ENCODE measurements at regions not wholly inside any gene's neighbourhood (a gene's known extent, or its start where the extent isn't known, plus 50 kb on each side); places are given as distances from the start of the nearest gene placed in this dataset.

DNA sequence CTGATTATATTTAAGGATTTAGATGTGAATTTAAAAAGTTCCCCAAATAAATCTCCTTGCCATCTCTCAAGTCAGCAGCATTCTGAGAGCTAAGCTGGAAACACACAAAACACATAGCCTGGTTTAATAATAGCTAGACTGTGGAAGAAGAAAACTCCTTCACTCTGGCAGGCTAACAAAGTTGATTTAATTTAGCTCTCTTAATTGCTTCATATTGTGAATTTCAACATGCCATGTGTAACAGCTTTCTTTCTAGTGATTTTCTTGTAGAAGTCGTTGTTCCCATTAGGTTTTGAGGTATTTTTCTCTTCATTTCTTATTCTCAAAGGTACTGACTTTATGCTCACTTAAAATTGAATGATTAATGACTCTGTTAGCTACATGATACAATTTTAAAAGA, 216.8 kb upstream of the AKR1E2 start:
- TF ChIP-seq, protein P1, sequence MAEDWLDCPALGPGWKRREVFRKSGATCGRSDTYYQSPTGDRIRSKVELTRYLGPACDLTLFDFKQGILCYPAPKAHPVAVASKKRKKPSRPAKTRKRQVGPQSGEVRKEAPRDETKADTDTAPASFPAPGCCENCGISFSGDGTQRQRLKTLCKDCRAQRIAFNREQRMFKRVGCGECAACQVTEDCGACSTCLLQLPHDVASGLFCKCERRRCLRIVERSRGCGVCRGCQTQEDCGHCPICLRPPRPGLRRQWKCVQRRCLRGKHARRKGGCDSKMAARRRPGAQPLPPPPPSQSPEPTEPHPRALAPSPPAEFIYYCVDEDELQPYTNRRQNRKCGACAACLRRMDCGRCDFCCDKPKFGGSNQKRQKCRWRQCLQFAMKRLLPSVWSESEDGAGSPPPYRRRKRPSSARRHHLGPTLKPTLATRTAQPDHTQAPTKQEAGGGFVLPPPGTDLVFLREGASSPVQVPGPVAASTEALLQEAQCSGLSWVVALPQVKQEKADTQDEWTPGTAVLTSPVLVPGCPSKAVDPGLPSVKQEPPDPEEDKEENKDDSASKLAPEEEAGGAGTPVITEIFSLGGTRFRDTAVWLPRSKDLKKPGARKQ (CRISPR knock-in tag; IDR thresholded peaks at IDR 0.05) = no peak
- TF ChIP-seq, protein P2, sequence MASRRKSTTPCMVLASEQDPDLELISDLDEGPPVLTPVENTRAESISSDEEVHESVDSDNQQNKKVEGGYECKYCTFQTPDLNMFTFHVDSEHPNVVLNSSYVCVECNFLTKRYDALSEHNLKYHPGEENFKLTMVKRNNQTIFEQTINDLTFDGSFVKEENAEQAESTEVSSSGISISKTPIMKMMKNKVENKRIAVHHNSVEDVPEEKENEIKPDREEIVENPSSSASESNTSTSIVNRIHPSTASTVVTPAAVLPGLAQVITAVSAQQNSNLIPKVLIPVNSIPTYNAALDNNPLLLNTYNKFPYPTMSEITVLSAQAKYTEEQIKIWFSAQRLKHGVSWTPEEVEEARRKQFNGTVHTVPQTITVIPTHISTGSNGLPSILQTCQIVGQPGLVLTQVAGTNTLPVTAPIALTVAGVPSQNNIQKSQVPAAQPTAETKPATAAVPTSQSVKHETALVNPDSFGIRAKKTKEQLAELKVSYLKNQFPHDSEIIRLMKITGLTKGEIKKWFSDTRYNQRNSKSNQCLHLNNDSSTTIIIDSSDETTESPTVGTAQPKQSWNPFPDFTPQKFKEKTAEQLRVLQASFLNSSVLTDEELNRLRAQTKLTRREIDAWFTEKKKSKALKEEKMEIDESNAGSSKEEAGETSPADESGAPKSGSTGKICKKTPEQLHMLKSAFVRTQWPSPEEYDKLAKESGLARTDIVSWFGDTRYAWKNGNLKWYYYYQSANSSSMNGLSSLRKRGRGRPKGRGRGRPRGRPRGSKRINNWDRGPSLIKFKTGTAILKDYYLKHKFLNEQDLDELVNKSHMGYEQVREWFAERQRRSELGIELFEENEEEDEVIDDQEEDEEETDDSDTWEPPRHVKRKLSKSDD (conservative IDR thresholded peaks at IDR 0.05; ENCODE audit: low read length) = no peak
- TF ChIP-seq TBP (optimal IDR thresholded peaks at IDR 0.05; ENCODE audit: low read depth, low read length) = no peak
- no peak for TF ChIP-seq ZNF785 (CRISPR knock-in tag; IDR thresholded peaks at IDR 0.05)
- no peak for TF ChIP-seq SREBF2 (CRISPR knock-in tag; IDR thresholded peaks at IDR 0.05)
- no peak for TF ChIP-seq ZNF699 (CRISPR knock-in tag; IDR thresholded peaks at IDR 0.05; ENCODE audit: insufficient replicate concordance)
- TF ChIP-seq SIN3A (IDR thresholded peaks at IDR 0.05; ENCODE audit: borderline replicate concordance in 2 of 2, control insufficient read depth in 1 of 2, low read depth in 2 of 2, low read length in 2 of 2) = no peak
- TF ChIP-seq ZNF143 (CRISPR knock-in tag; IDR thresholded peaks at IDR 0.05) = no peak
- TF ChIP-seq, protein P3, sequence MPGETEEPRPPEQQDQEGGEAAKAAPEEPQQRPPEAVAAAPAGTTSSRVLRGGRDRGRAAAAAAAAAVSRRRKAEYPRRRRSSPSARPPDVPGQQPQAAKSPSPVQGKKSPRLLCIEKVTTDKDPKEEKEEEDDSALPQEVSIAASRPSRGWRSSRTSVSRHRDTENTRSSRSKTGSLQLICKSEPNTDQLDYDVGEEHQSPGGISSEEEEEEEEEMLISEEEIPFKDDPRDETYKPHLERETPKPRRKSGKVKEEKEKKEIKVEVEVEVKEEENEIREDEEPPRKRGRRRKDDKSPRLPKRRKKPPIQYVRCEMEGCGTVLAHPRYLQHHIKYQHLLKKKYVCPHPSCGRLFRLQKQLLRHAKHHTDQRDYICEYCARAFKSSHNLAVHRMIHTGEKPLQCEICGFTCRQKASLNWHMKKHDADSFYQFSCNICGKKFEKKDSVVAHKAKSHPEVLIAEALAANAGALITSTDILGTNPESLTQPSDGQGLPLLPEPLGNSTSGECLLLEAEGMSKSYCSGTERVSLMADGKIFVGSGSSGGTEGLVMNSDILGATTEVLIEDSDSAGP (CRISPR knock-in tag; IDR thresholded peaks at IDR 0.05) = no peak
- TF ChIP-seq, protein P4, sequence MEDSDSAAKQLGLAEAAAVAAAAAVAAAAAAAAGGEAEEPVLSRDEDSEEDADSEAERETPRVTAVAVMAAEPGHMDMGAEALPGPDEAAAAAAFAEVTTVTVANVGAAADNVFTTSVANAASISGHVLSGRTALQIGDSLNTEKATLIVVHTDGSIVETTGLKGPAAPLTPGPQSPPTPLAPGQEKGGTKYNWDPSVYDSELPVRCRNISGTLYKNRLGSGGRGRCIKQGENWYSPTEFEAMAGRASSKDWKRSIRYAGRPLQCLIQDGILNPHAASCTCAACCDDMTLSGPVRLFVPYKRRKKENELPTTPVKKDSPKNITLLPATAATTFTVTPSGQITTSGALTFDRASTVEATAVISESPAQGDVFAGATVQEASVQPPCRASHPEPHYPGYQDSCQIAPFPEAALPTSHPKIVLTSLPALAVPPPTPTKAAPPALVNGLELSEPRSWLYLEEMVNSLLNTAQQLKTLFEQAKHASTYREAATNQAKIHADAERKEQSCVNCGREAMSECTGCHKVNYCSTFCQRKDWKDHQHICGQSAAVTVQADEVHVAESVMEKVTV (CRISPR knock-in tag; IDR thresholded peaks at IDR 0.05) = no peak
- TF ChIP-seq, protein P5, sequence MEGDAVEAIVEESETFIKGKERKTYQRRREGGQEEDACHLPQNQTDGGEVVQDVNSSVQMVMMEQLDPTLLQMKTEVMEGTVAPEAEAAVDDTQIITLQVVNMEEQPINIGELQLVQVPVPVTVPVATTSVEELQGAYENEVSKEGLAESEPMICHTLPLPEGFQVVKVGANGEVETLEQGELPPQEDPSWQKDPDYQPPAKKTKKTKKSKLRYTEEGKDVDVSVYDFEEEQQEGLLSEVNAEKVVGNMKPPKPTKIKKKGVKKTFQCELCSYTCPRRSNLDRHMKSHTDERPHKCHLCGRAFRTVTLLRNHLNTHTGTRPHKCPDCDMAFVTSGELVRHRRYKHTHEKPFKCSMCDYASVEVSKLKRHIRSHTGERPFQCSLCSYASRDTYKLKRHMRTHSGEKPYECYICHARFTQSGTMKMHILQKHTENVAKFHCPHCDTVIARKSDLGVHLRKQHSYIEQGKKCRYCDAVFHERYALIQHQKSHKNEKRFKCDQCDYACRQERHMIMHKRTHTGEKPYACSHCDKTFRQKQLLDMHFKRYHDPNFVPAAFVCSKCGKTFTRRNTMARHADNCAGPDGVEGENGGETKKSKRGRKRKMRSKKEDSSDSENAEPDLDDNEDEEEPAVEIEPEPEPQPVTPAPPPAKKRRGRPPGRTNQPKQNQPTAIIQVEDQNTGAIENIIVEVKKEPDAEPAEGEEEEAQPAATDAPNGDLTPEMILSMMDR (IDR thresholded peaks at IDR 0.05 in 2 of 3, conservative IDR thresholded peaks at IDR 0.05 in 1 of 3; ENCODE audit: insufficient read depth in 2 of 3, low read depth in 1 of 3, low read length in 3 of 3) = no peak
- TF ChIP-seq, protein P6, sequence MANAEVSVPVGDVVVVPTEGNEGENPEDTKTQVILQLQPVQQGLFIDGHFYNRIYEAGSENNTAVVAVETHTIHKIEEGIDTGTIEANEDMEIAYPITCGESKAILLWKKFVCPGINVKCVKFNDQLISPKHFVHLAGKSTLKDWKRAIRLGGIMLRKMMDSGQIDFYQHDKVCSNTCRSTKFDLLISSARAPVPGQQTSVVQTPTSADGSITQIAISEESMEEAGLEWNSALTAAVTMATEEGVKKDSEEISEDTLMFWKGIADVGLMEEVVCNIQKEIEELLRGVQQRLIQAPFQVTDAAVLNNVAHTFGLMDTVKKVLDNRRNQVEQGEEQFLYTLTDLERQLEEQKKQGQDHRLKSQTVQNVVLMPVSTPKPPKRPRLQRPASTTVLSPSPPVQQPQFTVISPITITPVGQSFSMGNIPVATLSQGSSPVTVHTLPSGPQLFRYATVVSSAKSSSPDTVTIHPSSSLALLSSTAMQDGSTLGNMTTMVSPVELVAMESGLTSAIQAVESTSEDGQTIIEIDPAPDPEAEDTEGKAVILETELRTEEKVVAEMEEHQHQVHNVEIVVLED (CRISPR knock-in tag; IDR thresholded peaks at IDR 0.05) = no peak

Measured in K562 (cell line).